HPDE6-E6E7 (cell line): ENCODE measurements at regions not wholly inside any gene's neighbourhood (a gene's known extent, or its start where the extent isn't known, plus 50 kb on each side); places are given as distances from the start of the nearest gene placed in this dataset.

Experiments used
- DNase-seq: peaks from one replicate; pipeline ENCODE4 v3.0.0; 2011; ENCODE audit warnings: missing footprints; ENCODE audit errors: extremely low spot score

DNA sequence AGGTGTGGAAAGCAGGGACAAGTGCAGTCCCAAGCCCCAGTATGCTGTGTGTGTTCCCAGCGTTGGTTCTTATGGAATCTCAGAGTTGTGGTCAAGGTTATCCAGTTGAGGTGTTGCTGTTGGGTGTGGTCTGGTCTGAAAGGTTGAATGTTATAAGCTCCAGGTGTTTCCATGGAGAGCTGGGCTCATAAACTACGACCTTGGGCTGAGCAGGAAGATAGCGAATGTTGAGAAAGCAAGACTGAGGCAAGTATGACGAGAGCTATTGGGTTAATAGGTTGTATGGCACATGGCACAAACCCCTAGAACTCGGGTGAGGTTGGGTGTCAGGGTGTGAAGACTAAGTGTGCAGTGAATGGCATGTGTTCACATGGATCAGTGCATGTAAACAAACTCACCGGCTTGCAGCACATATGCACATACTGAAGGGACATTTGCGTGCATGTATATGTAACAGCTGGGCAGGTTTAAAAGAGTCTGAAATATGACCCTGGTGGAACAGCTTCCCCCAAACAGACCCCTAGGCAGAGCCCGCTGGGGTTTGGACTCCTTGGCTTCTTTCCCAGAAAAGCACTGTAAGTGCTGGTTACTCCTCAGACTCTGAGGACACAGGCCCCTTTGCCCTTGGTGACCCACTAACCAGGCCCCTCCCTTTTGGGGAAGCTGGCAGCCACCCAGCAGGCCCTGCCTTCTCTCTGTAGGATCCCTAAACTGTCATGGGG is 117.5 kb downstream of the NAV1 start:
- DNase-seq: no peak

DNA sequence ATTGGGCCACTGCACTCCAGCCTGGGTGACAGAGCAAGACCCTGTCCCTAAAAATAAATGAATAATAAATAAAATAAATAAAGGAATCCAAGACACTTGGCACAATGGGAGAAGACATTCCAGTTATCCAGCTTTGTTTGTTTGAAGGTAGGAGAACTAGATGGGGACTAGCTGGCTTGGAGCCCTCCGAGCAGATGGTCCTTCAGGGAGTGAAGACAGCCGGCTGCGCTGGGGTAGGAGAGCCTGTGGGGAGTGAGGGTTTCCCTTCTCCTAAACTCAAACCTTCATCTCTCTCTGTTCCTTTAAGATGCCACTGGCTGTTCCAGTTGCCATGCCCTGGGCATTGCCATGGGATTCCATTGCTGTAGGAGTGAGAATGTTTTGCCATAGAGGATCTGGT is 120.6 kb downstream of the NAV1 start:
- no peak for DNase-seq

DNA sequence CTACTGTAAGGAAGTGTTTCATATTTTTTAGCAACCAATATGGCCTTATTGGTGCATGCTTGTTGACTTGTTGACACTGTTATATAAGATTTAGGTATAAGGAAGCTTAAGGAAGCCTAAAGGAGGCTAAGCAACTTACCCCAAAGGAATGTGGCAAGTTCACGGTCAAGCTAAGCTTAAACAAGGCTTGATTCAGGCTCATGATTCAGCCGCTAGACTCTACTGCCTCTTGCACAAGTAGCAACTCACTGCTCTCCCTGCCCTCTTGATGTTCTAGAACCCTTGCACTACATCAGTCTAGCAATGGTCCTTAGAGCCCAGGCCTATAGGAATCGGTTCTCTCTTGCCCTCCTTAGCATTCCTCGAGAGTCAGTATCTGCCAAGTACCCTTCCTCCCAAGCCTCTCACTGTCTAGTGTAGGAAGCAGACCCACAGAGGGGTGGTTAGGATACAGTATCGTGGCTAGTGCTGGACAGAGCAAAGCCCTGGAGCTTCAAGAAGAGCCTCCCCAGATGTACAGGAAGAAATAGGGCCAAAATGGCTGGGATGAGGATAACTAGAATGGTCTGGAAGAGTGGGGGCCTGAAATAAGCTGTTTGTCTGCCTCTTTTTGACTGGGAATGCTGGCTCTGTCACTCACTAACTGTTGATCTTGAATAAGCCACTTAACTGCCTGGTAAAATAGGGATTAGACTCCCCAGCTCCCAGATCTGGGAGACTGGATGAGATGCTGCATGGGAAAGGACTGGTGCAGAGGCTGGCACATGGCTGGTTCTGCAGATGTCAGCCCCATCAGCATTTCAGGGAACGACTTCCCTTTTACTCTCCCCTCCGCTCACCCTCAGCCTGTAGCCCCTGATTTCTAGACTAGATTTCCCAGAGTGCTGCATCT is 122.2 kb downstream of the NAV1 start:
- no peak for DNase-seq

DNA sequence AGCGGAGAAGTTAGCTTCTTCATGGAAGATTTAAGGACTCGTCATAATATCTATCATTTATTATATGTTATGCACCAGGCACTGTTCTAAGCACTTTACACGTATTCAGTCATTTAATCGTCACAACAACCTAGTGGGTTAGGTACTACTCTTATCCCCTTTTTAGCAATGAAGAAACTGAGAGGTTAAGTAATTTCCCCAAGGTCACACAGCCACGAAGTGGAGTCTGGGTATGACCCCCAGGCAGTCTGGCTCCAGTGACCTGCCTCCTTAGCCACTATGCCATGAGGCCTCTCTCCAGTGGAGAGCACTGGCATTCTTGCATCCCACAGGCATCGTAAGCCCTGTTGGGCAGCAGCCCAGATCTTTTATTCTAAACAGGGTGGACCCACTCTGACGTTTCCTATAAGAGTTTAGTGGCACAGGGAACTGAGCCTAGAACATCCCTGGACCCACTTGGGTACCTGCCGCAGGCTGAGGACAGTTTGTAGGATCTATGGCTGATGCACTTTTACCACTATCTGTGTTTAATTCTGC is 123.0 kb downstream of the NAV1 start:
- no peak for DNase-seq

DNA sequence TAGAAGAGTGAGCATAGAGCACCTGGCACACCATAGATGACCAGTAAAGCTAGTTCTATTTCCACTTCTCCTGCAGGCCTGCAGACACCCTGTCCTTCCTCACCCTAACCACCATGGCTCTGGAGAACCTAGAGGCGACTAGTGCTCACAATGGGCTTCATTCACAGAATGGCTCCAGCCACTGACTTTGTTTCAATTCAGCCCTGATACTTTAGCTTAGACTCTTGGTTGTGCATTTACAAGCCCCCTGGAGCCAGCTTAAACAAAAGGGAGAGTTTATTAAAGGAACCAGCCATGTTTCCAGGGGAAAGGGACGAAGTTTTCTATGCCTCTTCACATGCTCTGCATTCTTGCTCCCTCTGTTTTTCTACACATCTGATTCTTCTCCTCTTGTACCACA is 123.7 kb downstream of the NAV1 start:
- DNase-seq: no peak

DNA sequence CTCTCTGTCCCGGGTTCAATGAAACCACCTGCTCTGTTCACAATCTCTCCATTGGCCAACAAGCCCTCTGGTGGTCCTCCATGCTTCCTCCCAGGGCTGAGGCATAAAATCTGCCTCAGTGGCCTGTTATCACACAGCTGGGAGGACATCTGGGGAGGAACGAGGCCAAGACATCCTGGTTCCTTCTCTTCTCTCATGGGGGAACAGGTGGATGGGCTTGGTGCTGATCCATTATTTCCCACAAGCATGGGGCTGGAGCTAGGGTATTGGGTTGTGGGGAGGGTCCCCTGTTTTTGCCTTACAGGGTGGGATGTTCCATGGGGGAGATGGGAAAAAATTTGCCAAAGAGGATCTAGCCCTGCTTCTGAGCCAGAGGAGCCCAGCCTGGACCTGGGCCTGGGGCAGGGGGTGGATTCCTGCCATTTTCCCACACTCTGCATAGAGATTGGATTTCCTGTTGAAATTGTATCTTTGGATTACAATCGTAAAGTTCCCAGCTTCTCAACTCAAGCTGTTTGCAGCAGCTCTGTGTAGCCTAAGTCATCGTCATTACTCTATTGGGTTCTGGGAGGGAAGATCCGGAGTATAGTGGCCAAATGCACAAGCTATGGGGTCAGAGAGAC is 124.7 kb downstream of the NAV1 start:
- DNase-seq: no peak

DNA sequence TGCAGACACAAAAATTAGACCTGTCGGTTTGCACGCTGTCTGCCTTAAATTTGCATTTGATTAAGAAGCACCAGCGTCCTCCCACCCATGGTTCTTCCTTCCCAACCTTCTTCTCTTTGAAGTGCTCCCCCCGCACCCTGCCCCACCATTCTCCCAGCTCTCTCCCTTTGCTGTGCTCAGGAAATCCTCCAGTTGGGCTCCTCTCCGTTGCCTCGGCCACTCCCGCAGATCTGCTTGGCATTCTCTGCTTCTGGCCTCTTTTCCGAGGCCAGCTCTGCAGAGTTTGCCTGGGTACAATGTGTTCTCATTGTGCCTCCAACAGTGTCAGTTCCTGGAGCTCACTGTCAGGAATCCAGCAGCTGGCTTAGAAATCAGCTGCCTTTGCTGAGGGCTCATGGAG is 126.1 kb downstream of the NAV1 start:
- DNase-seq: no peak

DNA sequence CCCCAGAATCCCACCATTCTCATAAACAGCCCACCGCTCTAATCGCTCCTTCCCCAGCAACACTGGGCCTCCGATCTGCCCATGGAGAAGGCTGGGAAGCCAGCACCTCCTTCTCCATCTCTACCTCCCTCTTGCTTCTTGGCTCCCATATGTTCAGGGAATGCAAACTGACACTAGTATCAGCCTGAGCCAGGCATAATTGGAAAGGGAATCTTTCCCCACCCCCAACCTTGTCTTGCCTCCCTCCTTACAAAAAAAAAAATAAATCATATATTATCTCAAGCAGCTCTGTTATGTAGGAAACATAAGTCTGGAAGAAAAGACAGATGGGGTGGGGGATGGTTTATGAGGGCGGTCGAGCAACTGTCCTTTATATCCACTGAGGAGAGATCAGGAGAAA is 127.2 kb downstream of the NAV1 start:
- DNase-seq: no peak

DNA sequence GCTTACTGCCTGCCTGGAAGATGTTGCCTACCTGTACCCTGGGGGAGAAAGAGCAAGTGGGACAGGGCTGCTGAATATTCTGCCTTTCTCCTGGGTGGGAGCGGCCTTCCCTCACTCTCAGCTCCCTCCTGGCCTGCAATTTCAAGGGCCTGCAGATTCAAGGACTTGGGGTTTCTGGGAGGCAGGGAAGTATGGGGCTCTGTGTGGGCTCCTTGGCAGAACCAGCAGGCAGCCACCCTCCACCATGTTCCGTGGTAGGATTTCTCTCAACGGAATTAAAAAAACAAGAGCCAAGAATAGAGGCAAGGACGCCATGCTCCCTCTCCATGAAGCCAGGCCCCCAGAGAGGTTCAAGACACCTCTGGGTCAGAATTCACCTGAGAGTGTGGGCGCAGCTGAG is 127.7 kb downstream of the NAV1 start:
- no peak for DNase-seq

DNA sequence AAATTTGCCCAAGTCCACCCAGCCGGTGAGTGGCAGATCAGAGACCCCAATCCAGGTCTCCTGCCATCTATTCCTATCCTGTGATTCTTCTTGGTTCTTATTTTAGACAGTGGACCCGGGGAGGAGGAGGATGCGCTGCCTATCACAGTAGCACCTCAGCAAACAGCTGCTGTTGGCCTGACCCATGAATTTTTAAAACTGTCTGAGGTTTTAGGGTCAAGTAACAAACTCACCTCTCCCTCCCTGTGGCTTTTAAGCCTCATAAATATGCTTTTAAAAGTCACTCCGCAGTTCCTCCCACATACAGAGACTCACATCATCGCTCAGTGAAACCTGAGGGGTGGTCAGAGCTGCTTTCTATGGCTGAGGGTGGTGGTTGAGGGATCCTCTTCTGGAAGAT is 128.6 kb downstream of the NAV1 start:
- no peak for DNase-seq

DNA sequence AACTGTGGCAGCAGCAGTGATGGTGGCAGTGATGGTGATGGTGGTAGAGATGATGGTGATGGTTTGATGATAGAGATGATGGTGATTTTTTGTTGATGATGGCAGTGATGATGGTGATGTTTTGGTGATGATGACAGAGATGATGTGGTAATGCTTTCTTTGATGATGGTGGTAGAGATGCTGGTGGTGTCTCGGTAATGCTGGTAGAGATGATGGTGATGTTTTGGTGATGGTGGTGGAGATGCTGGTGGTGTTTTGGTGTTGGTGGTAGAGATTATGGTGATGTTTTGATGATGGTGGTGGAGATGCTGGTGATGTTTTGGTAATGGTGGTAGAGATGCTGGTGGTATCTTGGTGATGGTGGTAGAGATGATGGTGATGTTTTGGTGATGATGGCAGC is 131.6 kb downstream of the NAV1 start:
- no peak for DNase-seq

DNA sequence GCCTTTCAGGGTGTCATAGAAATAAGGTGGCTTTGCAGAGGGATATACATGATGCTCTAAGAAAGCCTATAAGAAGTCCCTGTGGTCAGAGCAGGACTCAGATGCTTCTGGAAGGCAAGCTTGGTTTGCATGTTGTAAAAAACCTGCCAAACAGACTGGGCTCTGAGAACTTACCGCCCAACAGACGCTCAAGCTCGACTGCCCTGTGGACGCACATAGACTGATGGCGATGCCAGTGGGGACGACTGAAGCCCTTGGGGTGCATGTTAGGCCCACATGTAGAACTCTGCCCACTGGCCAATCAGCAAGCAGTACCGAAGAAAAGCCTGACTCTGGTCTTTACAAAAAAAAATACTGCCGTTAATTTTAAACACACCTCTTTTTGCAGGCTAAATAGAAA is 133.8 kb downstream of the NAV1 start:
- no peak for DNase-seq

DNA sequence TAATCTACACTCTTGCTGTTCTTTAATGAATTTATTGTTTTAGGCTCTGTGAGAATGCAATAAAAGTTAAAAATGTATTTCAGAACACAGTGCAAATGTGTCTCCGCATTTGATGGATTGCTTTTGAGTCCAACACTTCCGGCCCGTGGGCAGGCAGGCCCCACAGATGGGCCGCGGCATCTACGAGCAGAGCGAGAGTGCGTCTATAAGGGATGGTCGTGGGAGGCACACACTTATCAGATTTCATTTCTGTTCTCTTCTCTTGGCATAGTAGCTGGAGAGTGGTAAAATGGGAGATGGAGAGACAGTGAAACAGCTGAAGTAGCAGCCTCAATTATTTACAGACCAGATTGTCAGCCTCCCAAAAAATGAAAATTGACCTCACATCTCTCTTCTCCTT is 134.2 kb downstream of the NAV1 start:
- no peak for DNase-seq

DNA sequence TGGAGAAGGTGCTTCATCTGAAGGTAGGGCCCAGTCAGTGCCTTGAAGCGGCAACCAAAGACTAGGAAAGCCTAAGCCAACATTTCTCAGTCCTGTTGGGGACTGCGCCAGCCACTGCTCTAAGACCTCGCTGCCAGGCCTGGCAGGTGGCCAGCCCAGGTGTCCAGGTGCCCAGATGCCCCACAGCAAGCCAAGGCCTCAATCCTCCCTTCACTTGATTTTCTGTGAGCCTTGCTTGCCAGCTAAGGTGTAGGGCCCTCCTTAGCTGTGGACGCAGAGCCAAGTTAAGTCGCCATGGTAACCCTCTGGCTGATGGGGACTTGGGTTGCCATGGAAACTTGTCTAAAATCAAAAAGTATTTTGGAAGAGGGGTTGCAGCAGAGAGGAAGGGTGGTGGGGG is 135.0 kb downstream of the NAV1 start:
- no peak for DNase-seq

DNA sequence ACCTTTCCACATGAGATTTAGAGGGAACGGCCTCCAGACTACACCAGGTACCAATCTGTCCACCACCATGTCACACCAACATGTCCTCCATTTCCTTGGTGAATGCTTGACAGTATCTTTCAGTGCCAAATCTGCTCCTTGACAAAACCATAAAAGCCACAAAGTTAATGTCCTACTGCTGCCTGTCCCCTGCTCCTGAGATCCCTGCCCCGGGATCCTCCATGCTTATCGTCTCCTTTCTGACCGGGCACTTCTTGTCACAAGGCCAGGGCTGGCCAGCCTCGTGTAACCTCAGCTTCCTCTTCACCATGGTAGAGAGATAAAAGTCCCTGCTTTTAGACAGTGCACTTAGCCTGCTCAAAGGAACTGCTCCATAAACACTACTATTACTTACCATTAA is 136.2 kb downstream of the NAV1 start:
- no peak for DNase-seq

DNA sequence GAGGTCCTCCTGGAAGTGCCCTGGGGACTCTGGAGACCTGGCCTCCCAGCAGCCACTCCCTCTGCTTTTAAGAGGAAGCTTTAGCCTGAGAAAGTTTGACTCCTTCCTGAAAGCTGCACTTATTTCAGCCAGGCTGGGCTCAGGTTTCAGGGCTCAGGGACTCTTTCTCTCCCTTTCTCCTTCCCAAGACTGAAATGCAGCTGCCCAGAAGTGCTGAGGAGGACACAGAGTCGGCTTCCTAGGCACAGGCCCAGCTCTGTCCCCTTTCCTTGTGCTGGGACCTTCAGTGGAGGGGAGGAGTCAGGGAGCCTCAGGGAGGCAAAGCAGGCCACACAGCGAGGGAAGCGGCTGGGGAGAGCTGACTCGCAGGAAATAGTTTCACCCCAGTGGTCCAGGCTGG is 137.3 kb downstream of the NAV1 start:
- DNase-seq: no peak

DNA sequence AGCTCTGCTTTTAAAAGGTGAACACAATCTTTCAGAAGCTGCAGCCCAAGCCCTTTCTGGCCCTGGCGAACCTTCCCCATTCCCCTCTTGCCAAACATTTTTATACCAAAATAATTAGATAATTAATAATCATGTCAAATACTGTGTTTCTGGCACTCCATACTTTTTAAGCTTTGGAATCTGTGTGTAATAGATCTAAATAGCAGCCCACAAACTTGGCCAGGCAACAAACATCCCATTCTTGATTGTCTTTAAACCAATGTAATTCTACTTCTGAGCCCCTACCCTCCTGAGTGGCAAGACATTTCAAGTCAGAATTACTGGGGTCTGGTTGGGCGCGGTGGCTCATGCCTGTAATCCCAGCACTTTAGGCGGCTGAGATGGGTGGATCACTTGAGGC is 137.7 kb downstream of the NAV1 start:
- DNase-seq: no peak

DNA sequence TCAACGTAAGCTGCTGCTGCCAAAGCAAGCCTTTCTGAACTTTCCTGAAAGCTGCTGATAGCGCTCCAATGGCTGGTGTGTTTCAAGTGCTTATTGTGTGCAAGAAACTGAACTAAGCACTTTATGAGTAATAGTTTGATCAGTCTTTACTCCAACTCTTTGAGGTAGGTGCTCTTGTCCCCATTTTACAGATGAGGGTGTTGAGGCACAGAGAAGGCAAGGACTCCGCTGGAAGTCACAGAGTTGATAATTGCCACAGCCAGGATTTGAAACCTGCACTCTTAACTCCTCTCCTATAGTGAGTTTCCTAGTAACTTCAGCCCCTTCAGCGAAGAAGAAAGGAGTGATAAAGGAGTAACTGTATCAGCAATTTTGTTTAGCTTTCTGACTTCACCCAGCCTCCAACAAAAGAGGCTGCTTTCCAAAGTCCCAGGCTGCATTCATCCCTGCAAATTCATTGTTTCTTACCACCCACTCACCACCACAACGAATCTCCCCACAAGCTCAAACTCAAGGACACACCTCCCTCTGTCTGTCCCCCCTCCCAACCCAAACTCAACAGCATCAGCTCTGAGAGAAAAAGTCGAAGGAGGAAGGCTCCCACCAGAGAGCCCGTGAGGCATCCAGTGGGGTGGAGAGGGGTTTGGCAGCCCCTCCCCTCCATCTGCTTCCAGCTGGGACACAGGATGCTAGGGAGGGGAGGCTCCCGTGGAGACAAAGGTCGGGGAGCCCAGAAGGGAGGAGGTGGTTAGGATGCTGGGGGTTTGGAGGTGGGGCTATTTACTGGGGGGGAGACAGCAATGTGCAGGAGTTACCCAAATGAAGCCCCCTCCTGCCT is 139.6 kb downstream of the NAV1 start:
- DNase-seq: no peak

DNA sequence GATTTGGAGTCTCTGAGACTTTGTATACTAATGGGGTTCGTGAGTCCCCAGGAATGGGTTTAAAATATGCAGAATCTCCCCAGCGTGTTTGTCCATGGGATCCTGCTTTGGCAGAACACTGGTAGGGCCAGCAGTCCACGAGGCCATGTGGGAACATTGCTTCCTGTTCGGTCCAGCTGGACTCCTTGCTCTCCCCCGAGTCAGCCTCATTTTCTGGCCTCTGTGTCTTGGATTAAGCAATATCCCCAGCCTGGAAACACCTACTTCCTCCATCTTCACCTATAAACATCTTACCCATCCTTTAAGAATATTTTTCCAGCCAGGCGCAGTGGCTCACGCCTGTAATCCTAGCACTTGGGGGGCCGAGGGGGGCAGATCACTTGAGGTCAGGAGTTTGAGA is 142.4 kb downstream of the NAV1 start:
- DNase-seq: no peak

DNA sequence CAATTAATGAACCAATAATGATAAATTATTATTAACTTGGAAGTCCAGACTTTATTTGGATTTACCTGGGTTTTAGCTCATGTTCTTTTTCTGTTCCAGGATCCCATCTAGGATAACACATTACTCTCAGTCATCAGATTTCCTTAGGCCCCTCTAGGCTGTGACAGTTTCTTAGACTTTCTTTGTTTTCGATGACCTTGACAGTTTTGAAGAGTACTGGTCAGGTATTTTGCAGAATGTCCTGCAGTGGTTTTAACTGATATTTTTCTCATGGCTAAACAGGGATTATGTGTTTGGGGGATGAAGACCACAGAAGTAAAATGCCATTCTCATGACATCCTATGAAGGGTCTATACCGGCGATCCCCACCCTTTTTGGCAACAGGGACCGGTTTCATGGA is 144.0 kb downstream of the NAV1 start:
- no peak for DNase-seq

DNA sequence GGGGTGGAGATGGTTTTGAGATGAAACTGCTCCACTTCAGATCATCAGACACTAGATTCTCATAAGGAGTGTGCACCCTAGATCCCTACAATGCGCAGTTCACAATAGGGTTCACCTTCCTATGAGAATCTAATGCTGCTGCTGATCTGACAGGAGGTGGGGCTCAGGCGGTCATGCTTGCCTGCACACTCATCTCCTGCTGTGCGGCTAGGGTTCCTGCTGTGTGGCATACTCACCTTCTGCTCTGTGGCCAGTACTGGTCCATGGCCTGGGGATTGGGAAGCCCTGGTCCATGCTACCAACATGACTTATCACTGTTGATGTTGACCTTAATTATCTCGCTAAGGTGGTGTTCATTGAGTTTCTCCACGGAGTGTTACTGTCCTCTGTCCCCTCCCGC is 144.5 kb downstream of the NAV1 start:
- no peak for DNase-seq

DNA sequence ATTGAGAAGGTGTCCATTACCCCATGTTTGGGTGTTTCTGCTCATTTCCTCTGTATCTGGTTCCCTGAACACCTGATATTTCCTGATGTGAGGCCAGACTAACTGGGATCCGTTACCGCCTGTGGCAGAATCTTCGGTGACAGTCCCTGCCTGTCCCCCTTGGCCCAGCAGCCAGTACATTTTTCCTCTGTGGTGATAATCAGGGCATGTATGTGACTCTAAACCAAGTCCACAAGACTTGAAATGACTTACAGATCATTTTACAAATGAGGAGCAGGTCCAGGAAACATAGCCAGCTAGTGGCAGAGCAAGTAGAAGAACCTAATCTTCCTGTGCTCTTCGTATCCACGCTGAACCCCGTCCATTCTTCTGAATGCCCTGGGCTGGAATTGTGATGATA is 143.5 kb upstream of the IPO9 start:
- no peak for DNase-seq
